Activated naive CD4-positive, alpha-beta T cell treated with anti-CD3 and anti-CD28 coated beads, Interleukin-2, amount 50 U/mL, for 16 hours (primary cell): ENCODE measurements at regions not wholly inside any gene's neighbourhood (a gene's known extent, or its start where the extent isn't known, plus 50 kb on each side); places are given as distances from the start of the nearest gene placed in this dataset.

Experiments
- DNase-seq: peaks from one replicate; pipeline ENCODE4 v3.0.0-alpha.2; 2020

GRCh38 chr10:60663850-60664249 is 114.4 kb upstream of the CDK1 start:
- DNase-seq = no peak

- no peak for DNase-seq
Observed at GRCh38 chr10:60662917-60663614, 115.2 kb upstream of the CDK1 start.

- no peak for DNase-seq
Observed at GRCh38 chr10:60661637-60662036, 116.6 kb upstream of the CDK1 start.

GRCh38 chr10:60660625-60661024 is 117.7 kb upstream of the CDK1 start:
- no peak for DNase-seq

- DNase-seq = no peak
Observed at GRCh38 chr10:60654813-60655464, 123.3 kb upstream of the CDK1 start.

- DNase-seq = no peak
Observed at GRCh38 chr10:60652628-60653027, 125.7 kb upstream of the CDK1 start.

- no peak for DNase-seq
Observed at GRCh38 chr10:60650378-60650800, 127.9 kb upstream of the CDK1 start.

- DNase-seq = no peak
Observed at GRCh38 chr10:60649485-60650377, 128.5 kb upstream of the CDK1 start.

GRCh38 chr10:60648761-60649160 is 129.5 kb upstream of the CDK1 start:
- DNase-seq = no peak

GRCh38 chr10:60646966-60647796 is 131.1 kb upstream of the CDK1 start:
- peak; percentile 21 for DNase-seq

GRCh38 chr10:60645980-60646379 is 132.3 kb upstream of the CDK1 start:
- DNase-seq = no peak

GRCh38 chr10:60644436-60645130 is 133.7 kb upstream of the CDK1 start:
- DNase-seq = no peak

- no peak for DNase-seq
Observed at GRCh38 chr10:60643874-60644273, 134.4 kb upstream of the CDK1 start.

- no peak for DNase-seq
Observed at GRCh38 chr10:60629332-60629731, 148.9 kb upstream of the CDK1 start.

- DNase-seq = no peak
Observed at GRCh38 chr10:60627778-60628748, 150.2 kb upstream of the CDK1 start.

GRCh38 chr10:60626037-60626436 is 152.2 kb upstream of the CDK1 start:
- no peak for DNase-seq

GRCh38 chr10:60623627-60624026 is 154.7 kb upstream of the CDK1 start:
- no peak for DNase-seq

- DNase-seq = no peak
Observed at GRCh38 chr10:60621018-60621417, 157.3 kb upstream of the CDK1 start.

GRCh38 chr10:60618861-60619260 is 159.4 kb upstream of the CDK1 start:
- no peak for DNase-seq

- DNase-seq = no peak
Observed at GRCh38 chr10:60615541-60615940, 162.7 kb upstream of the CDK1 start.

- no peak for DNase-seq
Observed at GRCh38 chr10:60614363-60614762, 163.9 kb upstream of the CDK1 start.
